Bronchial epithelial cell (primary cell): ENCODE measurements at regions not wholly inside any gene's neighbourhood (a gene's known extent, or its start where the extent isn't known, plus 50 kb on each side); places are given as distances from the start of the nearest gene placed in this dataset.

Source experiments
- DNase-seq: peaks from one replicate; pipeline ENCODE4 v3.0.0-alpha.2; 2010; ENCODE audit warnings: low read depth
- FAIRE-seq: peaks from 2 replicates; lab custom pipeline; 2011; peaks lifted over from hg19 to GRCh38; lab: Jason Lieb, UNC
- H3K27me3 ChIP-seq: 2 replicates; pipeline ENCODE4 v1.5.1; 2011; ENCODE audit warnings: low read length; ENCODE audit not compliant: control insufficient read depth, insufficient read depth
- H3K36me3 ChIP-seq: 2 replicates; pipeline ENCODE4 v1.5.1; 2011; ENCODE audit warnings: low read length; ENCODE audit not compliant: control insufficient read depth, insufficient read depth
- H3K4me3 ChIP-seq: 2 replicates; pipeline ENCODE4 v1.5.1; 2011; ENCODE audit warnings: mild to moderate bottlenecking, low read depth, low read length, control low read depth
- CTCF ChIP-seq: IDR thresholded peaks from 2 replicates; pipeline ENCODE4 v1.5.1; 2011; ENCODE audit warnings: mild to moderate bottlenecking, moderate library complexity, low read length, control low read depth, inconsistent platforms; ENCODE audit not compliant: insufficient read depth, severe bottlenecking

DNA sequence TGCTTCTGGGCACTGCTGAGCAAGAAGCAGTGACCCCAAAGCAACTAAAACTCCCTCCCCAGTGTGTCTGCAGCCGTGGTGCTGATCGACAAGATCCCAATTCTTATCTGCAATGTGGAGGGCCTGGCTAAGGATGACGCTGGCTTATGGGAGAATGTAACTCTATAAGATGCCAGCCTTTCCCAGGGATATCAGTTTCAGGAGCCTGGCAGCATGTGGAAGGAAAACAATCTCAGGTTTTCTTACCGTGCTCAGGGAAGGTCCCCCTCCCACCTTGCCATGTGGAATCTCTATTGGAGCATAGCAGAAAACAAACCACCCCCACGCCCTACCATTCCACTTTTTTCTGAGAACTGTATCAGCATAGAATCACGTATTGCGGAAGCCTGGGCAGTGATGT, 87.7 kb upstream of the PTPN3 start:
- Histone ChIP-seq H3K27me3 (peaks cover 2% of the 10 kb centered on the region), H3K36me3 (no peaks in the 10 kb centered on the region), H3K4me3 (no peak overlapping the region)
- no peak for TF ChIP-seq CTCF
- DNase-seq, result no peak
- FAIRE-seq, result peak; percentile 47

DNA sequence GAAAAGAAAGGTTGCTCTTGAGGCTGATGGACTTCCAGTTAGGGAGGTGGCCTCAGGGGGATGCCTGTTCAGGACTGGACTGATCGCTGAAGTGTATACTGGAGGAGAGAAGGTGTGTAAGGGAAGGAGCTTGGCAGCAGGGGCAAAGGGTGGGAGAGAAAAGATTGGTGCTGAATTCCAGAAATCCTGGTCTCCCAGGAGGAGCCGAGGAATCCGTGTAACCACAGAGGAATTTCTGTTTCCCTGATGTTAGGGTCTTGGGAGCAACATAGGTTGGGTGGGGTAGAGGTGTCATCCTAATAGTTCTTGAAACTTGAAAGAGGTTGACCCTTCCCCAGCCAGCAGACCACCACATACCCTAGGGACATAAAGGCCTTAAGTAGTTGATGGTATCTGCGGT, 88.9 kb upstream of the PTPN3 start:
- peaks cover 2% of the 10 kb centered on the region for H3K27me3 ChIP-seq
- no peak for TF ChIP-seq CTCF
- DNase-seq (no peak), FAIRE-seq (no peak)
- H3K4me3 ChIP-seq, result no peak overlapping the region
- no peaks in the 10 kb centered on the region for H3K36me3 ChIP-seq

GRCh38 chr9:109588415-109588814, 90.3 kb upstream of the PTPN3 start:
- H3K36me3 ChIP-seq, result no peaks in the 10 kb centered on the region
- H3K4me3 ChIP-seq, result no peak overlapping the region
- peaks cover 2% of the 10 kb centered on the region for H3K27me3 ChIP-seq
- DNase-seq, result no peak
- no peak for TF ChIP-seq CTCF
- no peak for FAIRE-seq

- no peaks in the 10 kb centered on the region for H3K27me3 ChIP-seq
- FAIRE-seq (no peak), DNase-seq (no peak)
- no peak overlapping the region for H3K4me3 ChIP-seq
- no peaks in the 10 kb centered on the region for H3K36me3 ChIP-seq
- TF ChIP-seq CTCF, result no peak
Measured at GRCh38 chr9:109590966-109591365, 92.9 kb upstream of the PTPN3 start.

DNA sequence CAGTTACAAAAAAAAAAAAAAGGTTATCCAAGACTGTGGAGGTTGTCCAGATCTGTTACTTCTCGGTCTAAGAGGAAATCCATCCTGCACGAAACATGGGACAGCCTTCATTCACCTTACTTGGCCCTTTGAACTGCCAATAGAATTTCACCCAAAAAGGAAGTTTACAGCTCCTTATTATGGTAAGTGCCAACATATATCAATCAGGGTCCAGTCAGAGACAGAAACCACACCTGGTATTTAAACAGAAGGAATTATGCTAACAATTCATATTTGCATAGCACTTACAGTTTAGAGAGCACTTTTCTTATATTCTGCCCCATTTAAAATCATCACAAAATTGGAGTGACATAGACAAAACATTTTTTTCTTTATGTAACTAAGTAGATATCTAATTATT, 93.6 kb upstream of the PTPN3 start:
- FAIRE-seq (no peak), DNase-seq (no peak)
- no peaks in the 10 kb centered on the region for H3K27me3 ChIP-seq
- no peaks in the 10 kb centered on the region for H3K36me3 ChIP-seq
- no peak for TF ChIP-seq CTCF
- no peak overlapping the region for H3K4me3 ChIP-seq

DNA sequence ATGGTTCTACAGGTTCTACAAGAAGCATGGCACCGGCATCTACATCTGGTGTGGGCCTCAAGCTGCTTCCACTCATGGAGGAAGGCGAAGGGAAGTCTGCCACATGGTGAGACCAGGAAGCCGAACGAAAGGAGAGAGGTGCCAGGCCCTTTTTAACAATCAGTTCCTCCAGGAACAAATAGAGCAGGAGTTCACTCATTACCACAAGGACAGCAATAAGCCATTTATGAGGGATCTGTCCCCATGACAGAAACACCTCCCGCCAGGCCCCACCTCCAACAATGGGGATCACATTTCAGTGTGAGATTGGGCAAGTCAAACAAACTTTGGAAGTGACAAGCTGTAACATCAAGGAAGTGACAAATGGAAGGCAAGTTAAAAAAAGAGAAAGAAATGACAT, 95.5 kb upstream of the PTPN3 start:
- no peaks in the 10 kb centered on the region for H3K36me3 ChIP-seq
- no peaks in the 10 kb centered on the region for H3K27me3 ChIP-seq
- DNase-seq (no peak), FAIRE-seq (no peak)
- no peak overlapping the region for H3K4me3 ChIP-seq
- no peak for TF ChIP-seq CTCF
